GM12865 (cell line): ENCODE measurements at regions not wholly inside any gene's neighbourhood (a gene's known extent, or its start where the extent isn't known, plus 50 kb on each side); places are given as distances from the start of the nearest gene placed in this dataset.

ENCODE experiments used
- DNase-seq: peaks from one replicate; pipeline ENCODE4 v3.0.0; 2010; ENCODE audit warnings: low read depth
- H3K4me3 ChIP-seq: 2 replicates; pipeline ENCODE4 v1.5.1; 2011; ENCODE audit warnings: mild to moderate bottlenecking, low read depth, low read length, control low read depth
- TF ChIP-seq, protein P1 (sequence below): IDR thresholded peaks from 2 replicates; pipeline ENCODE4 v1.5.1; 2011; ENCODE audit warnings: low read length, control low read depth, low read depth, inconsistent platforms; ENCODE audit not compliant: insufficient read depth; ENCODE audit errors: missing control alignments

GRCh38 chr6:150722614-150723344 lies 123.1 kb downstream of the PLEKHG1 start:
- DNase-seq: no peak
- TF ChIP-seq, protein P1, sequence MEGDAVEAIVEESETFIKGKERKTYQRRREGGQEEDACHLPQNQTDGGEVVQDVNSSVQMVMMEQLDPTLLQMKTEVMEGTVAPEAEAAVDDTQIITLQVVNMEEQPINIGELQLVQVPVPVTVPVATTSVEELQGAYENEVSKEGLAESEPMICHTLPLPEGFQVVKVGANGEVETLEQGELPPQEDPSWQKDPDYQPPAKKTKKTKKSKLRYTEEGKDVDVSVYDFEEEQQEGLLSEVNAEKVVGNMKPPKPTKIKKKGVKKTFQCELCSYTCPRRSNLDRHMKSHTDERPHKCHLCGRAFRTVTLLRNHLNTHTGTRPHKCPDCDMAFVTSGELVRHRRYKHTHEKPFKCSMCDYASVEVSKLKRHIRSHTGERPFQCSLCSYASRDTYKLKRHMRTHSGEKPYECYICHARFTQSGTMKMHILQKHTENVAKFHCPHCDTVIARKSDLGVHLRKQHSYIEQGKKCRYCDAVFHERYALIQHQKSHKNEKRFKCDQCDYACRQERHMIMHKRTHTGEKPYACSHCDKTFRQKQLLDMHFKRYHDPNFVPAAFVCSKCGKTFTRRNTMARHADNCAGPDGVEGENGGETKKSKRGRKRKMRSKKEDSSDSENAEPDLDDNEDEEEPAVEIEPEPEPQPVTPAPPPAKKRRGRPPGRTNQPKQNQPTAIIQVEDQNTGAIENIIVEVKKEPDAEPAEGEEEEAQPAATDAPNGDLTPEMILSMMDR: no peak

GRCh38 chr6:150723345-150723658 lies 123.6 kb downstream of the PLEKHG1 start:
- TF ChIP-seq, protein P1: no peak
- no peak for DNase-seq
- H3K4me3 ChIP-seq: no peak overlapping the region

More at GRCh38 chr6:150722614-150723344, 123.1 kb downstream of the PLEKHG1 start:
- H3K4me3 ChIP-seq: no peak overlapping the region

DNA sequence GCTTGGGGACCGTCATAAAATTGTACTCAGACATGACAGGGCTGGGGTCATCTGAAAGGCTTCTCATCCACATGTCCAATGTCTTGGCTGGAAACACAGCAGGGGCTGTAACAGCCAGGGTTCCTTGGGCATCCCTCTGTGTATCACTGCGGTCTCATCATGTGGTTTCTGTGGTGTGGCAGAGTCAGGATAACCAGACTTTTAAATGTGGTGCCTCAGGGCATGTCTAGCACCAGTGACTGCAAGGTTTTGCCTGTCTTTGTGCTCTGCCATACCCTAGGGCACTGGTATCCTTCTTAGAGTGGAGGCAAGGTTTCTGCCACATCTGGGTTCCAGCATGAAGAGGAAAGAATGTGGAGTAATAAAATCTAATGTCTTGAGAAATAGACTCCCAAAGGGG lies 124.2 kb downstream of the PLEKHG1 start:
- DNase-seq: no peak
- no peak overlapping the region for H3K4me3 ChIP-seq

DNA sequence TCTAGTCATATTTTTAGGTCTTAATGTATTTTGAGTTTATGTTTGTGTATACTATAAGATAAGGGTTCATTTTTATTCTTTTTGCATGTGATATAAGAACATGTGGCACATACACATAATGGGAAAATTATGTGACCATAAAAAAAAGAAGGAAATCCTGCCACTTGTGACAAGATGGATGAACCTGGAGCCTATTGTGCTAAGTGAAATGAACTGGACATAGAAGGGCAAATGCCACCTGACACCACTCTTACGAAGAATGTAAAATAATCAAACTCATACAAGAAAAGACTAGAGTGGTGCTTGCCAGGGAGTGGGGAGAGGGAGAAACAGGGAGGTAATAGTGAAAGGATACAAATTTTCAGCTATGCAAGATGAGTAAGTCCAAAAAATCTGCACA lies 126.1 kb downstream of the PLEKHG1 start:
- TF ChIP-seq, protein P1: no peak
- no peak for DNase-seq
- H3K4me3 ChIP-seq: no peak overlapping the region

More for the DNA sequence above, 124.2 kb downstream of the PLEKHG1 start:
- TF ChIP-seq, protein P1: no peak

DNA sequence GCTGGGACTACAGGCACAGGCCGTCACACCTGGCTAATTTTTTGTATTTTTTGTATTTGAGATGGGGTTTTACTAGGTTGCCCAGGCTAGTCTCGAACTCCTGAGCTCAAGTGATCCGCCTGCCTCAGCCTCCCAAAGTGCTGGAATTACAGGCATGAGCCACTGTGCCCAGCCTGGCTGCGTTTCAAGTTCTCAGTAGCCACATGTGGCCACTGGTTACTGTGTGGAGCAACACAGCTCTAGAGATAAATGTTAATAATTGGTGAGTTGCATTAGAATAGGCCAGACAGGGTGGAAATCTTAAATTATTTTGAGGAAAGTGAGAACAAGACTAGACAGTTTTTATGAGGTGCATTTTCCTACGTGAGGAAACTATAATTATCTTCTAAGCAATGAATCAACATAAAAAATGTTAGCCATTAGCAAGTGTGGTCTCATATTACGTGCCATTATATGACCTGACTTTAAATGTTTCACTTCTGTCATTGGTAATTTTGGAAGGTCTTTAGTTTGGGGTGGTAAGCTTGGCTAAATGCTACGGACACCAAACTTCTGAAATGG lies 129.6 kb downstream of the PLEKHG1 start:
- TF ChIP-seq, protein P1: no peak
- DNase-seq: no peak
- no peak overlapping the region for H3K4me3 ChIP-seq

GRCh38 chr6:150730801-150731457 lies 131.2 kb downstream of the PLEKHG1 start:
- H3K4me3 ChIP-seq: no peak overlapping the region
- TF ChIP-seq, protein P1: no peak
- DNase-seq: no peak
